Testis (tissue), 2 donors: ENCODE measurements at regions not wholly inside any gene's neighbourhood (a gene's known extent, or its start where the extent isn't known, plus 50 kb on each side); places are given as distances from the start of the nearest gene placed in this dataset.

Experiments used
- DNase-seq: peaks from one replicate; pipeline ENCODE4 v3.0.0-alpha.2; 2019
- H3K27ac ChIP-seq, 2 donors: fragments of 200-600 bp; sonication (generic); one replicate each; pipeline ENCODE4 v1.5.1; 2019
- H3K27me3 ChIP-seq: fragments of 200-600 bp; sonication (generic); one replicate; pipeline ENCODE4 v1.5.1; 2019
- H3K36me3 ChIP-seq: fragments of 200-600 bp; sonication (generic); one replicate; pipeline ENCODE4 v1.5.1; 2017; ENCODE audit warnings: low read depth; ENCODE audit errors: missing control alignments
- H3K4me1 ChIP-seq: fragments of 200-600 bp; sonication (generic); one replicate; pipeline ENCODE4 v1.5.1; 2019
- H3K4me3 ChIP-seq, 2 donors: fragments of 200-600 bp; sonication (generic); one replicate each; pipeline ENCODE4 v1.5.1; 2017 to 2019
- H3K9me3 ChIP-seq: fragments of 200-600 bp; sonication (generic); one replicate; pipeline ENCODE4 v1.5.1; 2017
- POLR2A ChIP-seq: fragments of 450-650 bp; IDR thresholded peaks from one replicate; pipeline ENCODE4 v1.6.1; 2017; ENCODE audit warnings: antibody characterized with exemption, mild to moderate bottlenecking, moderate library complexity
- WGBS, 2 donors: methylation state at CpG; one replicate each; pipeline ENCODE4 v1.1.5; 2018; 5-methylcytosine and 5-hydroxymethylcytosine counted together
- intact Hi-C: fragments of 100-400 bp; cut with DNase I; formaldehyde crosslinking; loops from one replicate; pipeline ENCODE4 v1.15.1; 2023; ENCODE audit warnings: low total_unique reads
- TF ChIP-seq, protein P1 (sequence below), 3 experiments: fragments of 450-650 bp in 2 of 3; fragments of 200-600 bp in 1 of 3; sonication (generic) in 1 of 3; IDR thresholded peaks; one replicate each; pipeline ENCODE4 v1.5.1; 2016 to 2019; ENCODE audit warnings: antibody characterized with exemption in 3 of 3, mild to moderate bottlenecking in 2 of 3, moderate library complexity in 1 of 3

DNA sequence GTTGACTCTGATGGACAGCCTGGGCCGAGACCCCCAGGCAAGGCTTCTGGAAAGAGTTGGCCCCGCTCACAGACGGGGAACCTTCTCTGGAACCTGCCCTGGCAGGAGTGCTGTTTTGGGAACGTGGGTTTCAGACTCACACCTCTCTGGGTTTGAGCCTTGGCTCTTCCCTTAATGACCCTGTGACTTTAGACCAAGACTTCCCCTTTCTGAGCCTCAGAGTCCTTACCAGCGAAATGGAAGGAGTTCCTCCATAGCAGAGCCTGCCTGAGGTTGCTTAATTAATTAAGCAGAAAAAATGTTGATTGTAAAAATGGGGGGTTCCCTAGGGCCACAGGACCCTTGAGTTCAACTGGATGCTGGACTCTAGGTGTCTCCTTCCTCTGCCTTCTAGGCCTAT is 408.2 kb downstream of the SEC14L1 start:
- WGBS, 2 donors, result 64 to 88% methylated on average over 5 of the region's 5 CpGs
- Histone ChIP-seq H3K4me1 (no peaks in the 10 kb centered on the region), H3K4me3 (no peak overlapping the region), H3K9me3 (no peaks in the 10 kb centered on the region), H3K27ac (no peak overlapping the region), H3K36me3 (no peaks in the 10 kb centered on the region), H3K27me3 (no peaks in the 10 kb centered on the region)
- intact Hi-C loops, result loop anchor here (10.0 kb wide), 1 partner anchor 466 kb away; no protein-coding TSS in a partner anchor
- TF ChIP-seq, protein P1, sequence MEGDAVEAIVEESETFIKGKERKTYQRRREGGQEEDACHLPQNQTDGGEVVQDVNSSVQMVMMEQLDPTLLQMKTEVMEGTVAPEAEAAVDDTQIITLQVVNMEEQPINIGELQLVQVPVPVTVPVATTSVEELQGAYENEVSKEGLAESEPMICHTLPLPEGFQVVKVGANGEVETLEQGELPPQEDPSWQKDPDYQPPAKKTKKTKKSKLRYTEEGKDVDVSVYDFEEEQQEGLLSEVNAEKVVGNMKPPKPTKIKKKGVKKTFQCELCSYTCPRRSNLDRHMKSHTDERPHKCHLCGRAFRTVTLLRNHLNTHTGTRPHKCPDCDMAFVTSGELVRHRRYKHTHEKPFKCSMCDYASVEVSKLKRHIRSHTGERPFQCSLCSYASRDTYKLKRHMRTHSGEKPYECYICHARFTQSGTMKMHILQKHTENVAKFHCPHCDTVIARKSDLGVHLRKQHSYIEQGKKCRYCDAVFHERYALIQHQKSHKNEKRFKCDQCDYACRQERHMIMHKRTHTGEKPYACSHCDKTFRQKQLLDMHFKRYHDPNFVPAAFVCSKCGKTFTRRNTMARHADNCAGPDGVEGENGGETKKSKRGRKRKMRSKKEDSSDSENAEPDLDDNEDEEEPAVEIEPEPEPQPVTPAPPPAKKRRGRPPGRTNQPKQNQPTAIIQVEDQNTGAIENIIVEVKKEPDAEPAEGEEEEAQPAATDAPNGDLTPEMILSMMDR (IDR thresholded peaks at IDR 0.05), result no peak
- no peak for TF ChIP-seq POLR2A
- DNase-seq, result no peak

DNA sequence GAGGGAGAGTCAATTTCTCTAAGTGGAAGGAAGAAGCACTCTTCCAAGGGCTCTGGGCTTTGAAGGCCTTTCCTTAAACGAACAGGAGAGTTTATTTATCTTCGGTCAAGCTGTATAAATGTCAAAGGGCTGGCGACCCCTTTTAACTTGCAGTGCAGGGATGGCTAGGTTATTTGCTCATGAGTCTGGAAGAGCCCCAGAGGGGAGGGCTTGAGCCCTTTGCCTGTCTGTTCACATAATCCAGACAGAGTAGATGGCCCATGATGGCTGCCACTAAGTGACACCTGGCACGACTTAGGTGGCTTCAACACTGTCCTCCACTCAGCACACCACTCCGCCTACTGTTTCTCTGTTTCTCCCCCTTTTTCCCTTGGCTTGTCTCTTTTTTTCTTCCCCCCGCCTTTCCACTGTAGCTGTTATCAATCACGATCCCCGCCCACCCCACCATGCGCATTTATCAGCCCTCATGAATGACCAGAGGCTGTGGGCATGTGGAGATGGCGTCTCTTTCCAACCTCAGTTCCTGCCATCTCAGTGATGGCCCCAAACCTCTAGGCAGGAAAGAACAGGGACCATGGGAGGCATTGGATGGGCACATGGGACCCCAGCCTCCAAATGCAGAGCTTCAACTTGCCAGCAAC is 408.7 kb upstream of the TNRC6C start:
- H3K4me1 ChIP-seq, result no peaks in the 10 kb centered on the region
- no peak overlapping the region for H3K27ac ChIP-seq
- intact Hi-C loops, result loop anchor here (10.0 kb wide), 1 partner anchor 465 kb away; no protein-coding TSS in a partner anchor
- H3K27me3 ChIP-seq, result no peaks in the 10 kb centered on the region
- WGBS, 2 donors, result 71 to 85% methylated on average over 10 of the region's 10 CpGs
- no peaks in the 10 kb centered on the region for H3K36me3 ChIP-seq
- no peak overlapping the region for H3K4me3 ChIP-seq
- no peak for DNase-seq
- TF ChIP-seq, protein P1 (IDR thresholded peaks at IDR 0.05), result no peak
- no peak for TF ChIP-seq POLR2A
- no peaks in the 10 kb centered on the region for H3K9me3 ChIP-seq

DNA sequence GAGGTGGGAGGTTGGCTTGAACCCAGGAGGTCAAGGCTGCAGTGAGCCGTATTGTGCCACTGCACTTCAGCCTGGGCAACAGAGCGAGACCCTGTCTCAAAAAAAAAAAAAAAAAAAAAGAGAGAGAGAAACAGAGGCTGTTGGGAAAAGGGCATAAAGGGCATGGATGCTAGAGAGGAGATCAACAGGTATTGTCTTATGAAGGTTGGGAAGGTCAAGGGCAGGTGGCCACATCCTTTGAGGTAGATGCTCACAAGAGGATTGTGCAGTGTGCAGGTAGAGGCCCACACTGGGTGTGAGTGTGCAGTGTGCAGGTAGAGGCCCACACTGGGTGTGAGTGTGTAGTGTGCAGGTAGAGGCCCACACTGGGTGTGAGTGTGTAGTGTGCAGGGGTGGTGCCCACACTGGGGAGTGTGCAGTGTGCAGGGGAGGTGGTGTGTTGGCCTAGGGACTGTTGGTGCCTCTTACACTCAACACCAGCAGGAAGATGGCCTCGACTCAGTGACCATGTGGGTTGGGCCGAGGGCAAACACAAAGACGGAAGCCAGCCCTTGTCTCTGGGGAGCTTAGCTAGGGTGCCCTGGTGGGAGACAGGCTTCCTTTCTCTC is 404.9 kb upstream of the TNRC6C start:
- Histone ChIP-seq H3K4me3 (no peak overlapping the region), H3K36me3 (no peaks in the 10 kb centered on the region), H3K27ac (no peak overlapping the region), H3K4me1 (no peaks in the 10 kb centered on the region), H3K9me3 (no peaks in the 10 kb centered on the region), H3K27me3 (no peaks in the 10 kb centered on the region)
- 87 to 97% methylated on average over 5 of the region's 5 CpGs for WGBS, 2 donors
- intact Hi-C loops, result no loop called here
- TF ChIP-seq POLR2A, result no peak
- TF ChIP-seq, protein P1 (IDR thresholded peaks at IDR 0.05), result no peak
- no peak for DNase-seq

DNA sequence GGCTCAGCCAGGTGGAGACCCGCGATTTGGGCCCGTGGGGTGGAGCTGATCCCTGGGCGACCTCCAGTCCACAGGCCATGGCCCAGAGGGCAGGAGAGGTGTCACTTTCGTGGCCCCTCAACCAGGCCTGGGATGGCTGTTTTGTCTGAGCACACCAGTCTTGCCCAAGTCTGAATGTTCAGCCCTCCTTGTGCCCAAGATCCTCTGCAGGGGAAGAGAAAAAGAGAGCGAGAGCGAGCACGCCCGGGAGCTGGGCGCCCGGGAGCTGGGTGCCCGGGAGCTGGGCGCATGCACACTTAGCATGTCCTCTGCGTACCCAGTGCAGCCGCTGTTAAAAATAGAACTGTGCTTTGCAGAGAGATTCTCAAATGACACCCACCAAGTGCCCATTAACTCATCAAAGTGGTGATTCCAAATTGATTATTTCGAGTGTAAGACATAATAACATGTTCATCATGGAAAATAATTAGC is 403.3 kb upstream of the TNRC6C start:
- intact Hi-C loops, result no loop called here
- Histone ChIP-seq H3K27ac (no peak overlapping the region), H3K27me3 (no peaks in the 10 kb centered on the region), H3K4me3 (no peak overlapping the region), H3K36me3 (no peaks in the 10 kb centered on the region), H3K9me3 (no peaks in the 10 kb centered on the region), H3K4me1 (no peaks in the 10 kb centered on the region)
- TF ChIP-seq, protein P1 (IDR thresholded peaks at IDR 0.05), result no peak
- TF ChIP-seq POLR2A, result no peak
- WGBS, 2 donors, result 85 to 87% methylated on average over 16 of the region's 16 CpGs
- no peak for DNase-seq
